ENCODE measurements at regions not wholly inside any gene's neighbourhood (a gene's known extent, or its start where the extent isn't known, plus 50 kb on each side); places are given as distances from the start of the nearest gene placed in this dataset.

DNA sequence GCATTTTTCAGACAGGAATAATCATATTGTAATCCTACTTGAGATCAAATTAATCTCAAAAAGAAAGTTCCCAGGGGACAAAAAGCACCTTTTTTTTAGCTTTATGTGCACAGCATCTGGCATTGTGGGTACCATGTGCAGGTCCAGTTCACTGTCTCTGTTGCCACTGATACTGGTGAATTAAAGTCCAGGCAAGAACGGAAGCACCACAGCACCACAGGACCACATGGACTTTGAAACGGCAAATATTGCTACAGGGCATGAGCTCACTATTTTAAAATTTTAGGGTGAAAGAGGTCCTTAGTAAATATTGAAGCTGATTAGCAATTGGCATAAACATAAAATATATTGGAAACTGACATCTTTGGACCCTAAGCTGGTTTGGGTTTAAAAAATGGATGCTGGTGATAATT is 709.0 kb downstream of the EPM2A start:
- Histone ChIP-seq H3K27ac (ENCODE audit: low read depth in 2 of 2, low read length in 1 of 2) (no peak overlapping the region), H3K4me1 (ENCODE audit: control insufficient read depth in 2 of 2, insufficient read depth in 2 of 2, low read length in 1 of 2) (no peaks in the 10 kb centered on the region), H3K4me3 (ENCODE audit: low read depth in 1 of 2, low read length in 2 of 2) (no peak overlapping the region), H3K9me3 (ENCODE audit: control insufficient read depth in 2 of 2, insufficient read depth in 1 of 2, low read depth in 1 of 2, low read length in 1 of 2) (no peaks in the 10 kb centered on the region), H3K27me3 (ENCODE audit: control insufficient read depth in 1 of 2, insufficient read depth in 2 of 2, low read length in 2 of 2) (no peaks in the 10 kb centered on the region), H3K36me3 (ENCODE audit: control insufficient read depth in 2 of 2, insufficient read depth in 2 of 2, low read length in 1 of 2) (no peaks in the 10 kb centered on the region)
- WGBS, 2 donors, result 76 to 86% methylated on average over 2 of the region's 2 CpGs

DNA sequence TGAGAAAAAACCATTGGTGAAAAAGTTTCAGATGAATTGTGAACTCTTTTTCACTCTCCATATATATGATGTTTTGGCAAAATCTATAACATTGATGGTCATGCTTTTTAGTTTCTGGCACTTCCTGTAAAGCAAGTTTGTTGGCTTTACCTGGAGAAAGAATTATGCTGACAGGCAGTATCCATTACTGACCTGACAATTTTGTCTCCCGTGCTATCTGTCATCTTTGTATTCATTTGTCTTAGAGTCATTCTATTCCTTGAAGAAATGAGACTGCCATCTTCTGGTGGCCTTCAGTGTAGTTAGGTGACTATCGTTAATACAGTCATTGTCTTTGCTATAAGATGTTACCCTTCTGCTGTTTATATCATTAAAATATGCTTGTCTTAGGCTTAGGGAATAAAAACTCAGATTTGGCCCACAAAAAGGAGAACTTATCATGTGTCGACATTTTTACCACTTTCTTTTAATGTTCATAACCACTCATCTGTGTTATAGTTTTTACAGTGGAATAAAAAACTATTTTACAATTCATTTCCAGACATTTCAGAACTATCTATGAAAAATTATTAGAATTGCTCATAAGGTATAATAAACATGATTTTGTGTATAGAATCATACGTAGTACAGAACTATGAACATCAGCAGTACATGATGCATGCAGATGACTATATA is 707.0 kb downstream of the EPM2A start:
- peaks cover 0 to 2% of the 10 kb centered on the region in 2 donors for H3K27me3 ChIP-seq (ENCODE audit: control insufficient read depth in 1 of 2, insufficient read depth in 2 of 2, low read length in 2 of 2)
- no peaks in the 10 kb centered on the region for H3K4me1 ChIP-seq (ENCODE audit: control insufficient read depth in 2 of 2, insufficient read depth in 2 of 2, low read length in 1 of 2)
- no peaks in the 10 kb centered on the region for H3K36me3 ChIP-seq (ENCODE audit: control insufficient read depth in 2 of 2, insufficient read depth in 2 of 2, low read length in 1 of 2)
- WGBS, 2 donors, result 36 to 37% methylated on average over 4 of the region's 4 CpGs
- no peak overlapping the region for H3K27ac ChIP-seq (ENCODE audit: low read depth in 2 of 2, low read length in 1 of 2)
- no peaks in the 10 kb centered on the region for H3K9me3 ChIP-seq (ENCODE audit: control insufficient read depth in 2 of 2, insufficient read depth in 1 of 2, low read depth in 1 of 2, low read length in 1 of 2)
- no peak overlapping the region for H3K4me3 ChIP-seq (ENCODE audit: low read depth in 1 of 2, low read length in 2 of 2)

DNA sequence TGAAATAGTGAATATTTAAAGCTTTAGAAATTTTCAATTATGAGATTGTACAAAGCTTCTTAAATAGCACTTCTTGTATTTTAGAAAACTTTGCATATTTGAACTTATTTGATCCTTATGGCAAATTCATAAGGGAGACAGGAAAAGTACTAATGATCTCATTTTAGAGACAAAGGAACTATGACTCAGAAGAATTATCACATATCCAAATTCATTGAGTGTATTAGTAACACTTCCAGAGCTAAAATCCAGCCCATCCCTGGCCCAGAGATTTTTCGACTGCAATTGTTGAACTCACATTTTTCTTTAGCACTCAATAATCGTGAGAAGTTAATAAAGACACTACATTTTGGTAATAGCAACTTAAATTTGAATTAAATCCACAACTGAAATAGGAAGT is 704.3 kb downstream of the EPM2A start:
- H3K4me1 ChIP-seq (ENCODE audit: control insufficient read depth in 2 of 2, insufficient read depth in 2 of 2, low read length in 1 of 2), result no peaks in the 10 kb centered on the region
- H3K27ac ChIP-seq (ENCODE audit: low read depth in 2 of 2, low read length in 1 of 2), result no peak overlapping the region
- 68 to 75% methylated on average over 2 of the region's 2 CpGs for WGBS, 2 donors
- no peaks in the 10 kb centered on the region for H3K36me3 ChIP-seq (ENCODE audit: control insufficient read depth in 2 of 2, insufficient read depth in 2 of 2, low read length in 1 of 2)
- no peak overlapping the region for H3K4me3 ChIP-seq (ENCODE audit: low read depth in 1 of 2, low read length in 2 of 2)
- no peaks in the 10 kb centered on the region for H3K9me3 ChIP-seq (ENCODE audit: control insufficient read depth in 2 of 2, insufficient read depth in 1 of 2, low read depth in 1 of 2, low read length in 1 of 2)
- H3K27me3 ChIP-seq (ENCODE audit: control insufficient read depth in 1 of 2, insufficient read depth in 2 of 2, low read length in 2 of 2), result peaks cover 0 to 2% of the 10 kb centered on the region in 2 donors

GRCh38 chr6:145031962-145032361 is 703.4 kb downstream of the EPM2A start:
- H3K36me3 ChIP-seq (ENCODE audit: control insufficient read depth in 2 of 2, insufficient read depth in 2 of 2, low read length in 1 of 2), result no peaks in the 10 kb centered on the region
- no peaks in the 10 kb centered on the region for H3K4me1 ChIP-seq (ENCODE audit: control insufficient read depth in 2 of 2, insufficient read depth in 2 of 2, low read length in 1 of 2)
- H3K9me3 ChIP-seq (ENCODE audit: control insufficient read depth in 2 of 2, insufficient read depth in 1 of 2, low read depth in 1 of 2, low read length in 1 of 2), result no peaks in the 10 kb centered on the region
- no peak overlapping the region for H3K4me3 ChIP-seq (ENCODE audit: low read depth in 1 of 2, low read length in 2 of 2)
- no peak overlapping the region for H3K27ac ChIP-seq (ENCODE audit: low read depth in 2 of 2, low read length in 1 of 2)
- WGBS, 2 donors, result 78 to 89% methylated on average over 4 of the region's 4 CpGs
- peaks cover 0 to 2% of the 10 kb centered on the region in 2 donors for H3K27me3 ChIP-seq (ENCODE audit: control insufficient read depth in 1 of 2, insufficient read depth in 2 of 2, low read length in 2 of 2)

DNA sequence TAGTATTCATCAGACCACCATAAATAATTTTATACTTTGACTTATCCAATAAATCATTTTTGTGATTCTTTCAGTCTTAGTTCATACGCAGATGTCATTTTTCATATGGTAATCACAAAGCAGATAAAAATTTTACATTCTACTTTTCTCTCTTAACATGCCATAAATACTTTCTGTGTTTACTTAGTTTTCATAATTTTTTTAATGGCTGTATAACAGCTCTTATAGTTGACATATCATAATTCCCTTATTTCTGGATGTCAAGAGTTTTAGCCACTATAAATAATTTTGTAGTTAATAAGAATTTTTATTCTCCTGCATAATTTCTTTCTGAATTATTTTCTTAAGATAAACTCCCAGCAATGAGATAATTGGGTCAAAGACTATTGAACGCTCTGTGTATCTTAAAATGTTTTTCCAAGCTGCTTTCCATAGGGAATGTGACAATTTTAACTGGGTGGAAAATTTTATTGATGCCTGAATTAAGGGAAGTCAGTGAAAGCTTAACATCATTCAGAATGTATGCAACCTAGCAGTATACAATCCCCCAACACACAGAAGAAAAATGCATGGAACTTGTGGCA is 702.7 kb downstream of the EPM2A start:
- 80 to 89% methylated on average over 2 of the region's 2 CpGs for WGBS, 2 donors
- Histone ChIP-seq H3K27me3 (ENCODE audit: control insufficient read depth in 1 of 2, insufficient read depth in 2 of 2, low read length in 2 of 2) (peaks cover 0 to 2% of the 10 kb centered on the region in 2 donors), H3K27ac (ENCODE audit: low read depth in 2 of 2, low read length in 1 of 2) (no peak overlapping the region), H3K4me3 (ENCODE audit: low read depth in 1 of 2, low read length in 2 of 2) (no peak overlapping the region), H3K4me1 (ENCODE audit: control insufficient read depth in 2 of 2, insufficient read depth in 2 of 2, low read length in 1 of 2) (no peaks in the 10 kb centered on the region), H3K36me3 (ENCODE audit: control insufficient read depth in 2 of 2, insufficient read depth in 2 of 2, low read length in 1 of 2) (no peaks in the 10 kb centered on the region), H3K9me3 (ENCODE audit: control insufficient read depth in 2 of 2, insufficient read depth in 1 of 2, low read depth in 1 of 2, low read length in 1 of 2) (no peaks in the 10 kb centered on the region)

GRCh38 chr6:145034664-145035063 is 700.7 kb downstream of the EPM2A start:
- H3K27ac ChIP-seq (ENCODE audit: low read depth in 2 of 2, low read length in 1 of 2), result no peak overlapping the region
- H3K36me3 ChIP-seq (ENCODE audit: control insufficient read depth in 2 of 2, insufficient read depth in 2 of 2, low read length in 1 of 2), result no peaks in the 10 kb centered on the region
- no peaks in the 10 kb centered on the region for H3K4me1 ChIP-seq (ENCODE audit: control insufficient read depth in 2 of 2, insufficient read depth in 2 of 2, low read length in 1 of 2)
- H3K27me3 ChIP-seq (ENCODE audit: control insufficient read depth in 1 of 2, insufficient read depth in 2 of 2, low read length in 2 of 2), result peaks cover 0 to 2% of the 10 kb centered on the region in 2 donors
- H3K9me3 ChIP-seq (ENCODE audit: control insufficient read depth in 2 of 2, insufficient read depth in 1 of 2, low read depth in 1 of 2, low read length in 1 of 2), result no peaks in the 10 kb centered on the region
- H3K4me3 ChIP-seq (ENCODE audit: low read depth in 1 of 2, low read length in 2 of 2), result no peak overlapping the region

- Histone ChIP-seq H3K27me3 (ENCODE audit: control insufficient read depth in 1 of 2, insufficient read depth in 2 of 2, low read length in 2 of 2) (peaks cover 0 to 2% of the 10 kb centered on the region in 2 donors), H3K27ac (ENCODE audit: low read depth in 2 of 2, low read length in 1 of 2) (no peak overlapping the region), H3K36me3 (ENCODE audit: control insufficient read depth in 2 of 2, insufficient read depth in 2 of 2, low read length in 1 of 2) (no peaks in the 10 kb centered on the region), H3K4me1 (ENCODE audit: control insufficient read depth in 2 of 2, insufficient read depth in 2 of 2, low read length in 1 of 2) (no peaks in the 10 kb centered on the region), H3K4me3 (ENCODE audit: low read depth in 1 of 2, low read length in 2 of 2) (no peak overlapping the region), H3K9me3 (ENCODE audit: control insufficient read depth in 2 of 2, insufficient read depth in 1 of 2, low read depth in 1 of 2, low read length in 1 of 2) (no peaks in the 10 kb centered on the region)
- WGBS, 2 donors, result 75 to 81% methylated on average over 5 of the region's 5 CpGs
These were observed 699.1 kb downstream of the EPM2A start for GRCh38 chr6:145036236-145036635.

GRCh38 chr6:145036848-145037567 is 698.3 kb downstream of the EPM2A start:
- Histone ChIP-seq H3K27ac (ENCODE audit: low read depth in 2 of 2, low read length in 1 of 2) (no peak overlapping the region), H3K9me3 (ENCODE audit: control insufficient read depth in 2 of 2, insufficient read depth in 1 of 2, low read depth in 1 of 2, low read length in 1 of 2) (no peaks in the 10 kb centered on the region), H3K4me1 (ENCODE audit: control insufficient read depth in 2 of 2, insufficient read depth in 2 of 2, low read length in 1 of 2) (no peaks in the 10 kb centered on the region), H3K4me3 (ENCODE audit: low read depth in 1 of 2, low read length in 2 of 2) (no peak overlapping the region), H3K36me3 (ENCODE audit: control insufficient read depth in 2 of 2, insufficient read depth in 2 of 2, low read length in 1 of 2) (no peaks in the 10 kb centered on the region), H3K27me3 (ENCODE audit: control insufficient read depth in 1 of 2, insufficient read depth in 2 of 2, low read length in 2 of 2) (peaks cover 0 to under 1% of the 10 kb centered on the region in 2 donors)
- WGBS, 2 donors, result 58 to 70% methylated on average over 3 of the region's 3 CpGs

- Histone ChIP-seq H3K36me3 (ENCODE audit: control insufficient read depth in 2 of 2, insufficient read depth in 2 of 2, low read length in 1 of 2) (no peaks in the 10 kb centered on the region), H3K27me3 (ENCODE audit: control insufficient read depth in 1 of 2, insufficient read depth in 2 of 2, low read length in 2 of 2) (no peaks in the 10 kb centered on the region), H3K27ac (ENCODE audit: low read depth in 2 of 2, low read length in 1 of 2) (no peak overlapping the region), H3K4me3 (ENCODE audit: low read depth in 1 of 2, low read length in 2 of 2) (no peak overlapping the region), H3K4me1 (ENCODE audit: control insufficient read depth in 2 of 2, insufficient read depth in 2 of 2, low read length in 1 of 2) (no peaks in the 10 kb centered on the region), H3K9me3 (ENCODE audit: control insufficient read depth in 2 of 2, insufficient read depth in 1 of 2, low read depth in 1 of 2, low read length in 1 of 2) (no peaks in the 10 kb centered on the region)
- WGBS, 2 donors, result 89 to 90% methylated on average over 5 of the region's 5 CpGs
These were observed 692.8 kb downstream of the EPM2A start for GRCh38 chr6:145042559-145042958.
